PC-9 (cell line): ENCODE measurements at regions not wholly inside any gene's neighbourhood (a gene's known extent, or its start where the extent isn't known, plus 50 kb on each side); places are given as distances from the start of the nearest gene placed in this dataset.

ENCODE experiments used
- CTCF ChIP-seq: fragments of 200-600 bp; sonication (generic); conservative IDR thresholded peaks from 2 replicates; pipeline ENCODE4 v1.6.1; 2017; ENCODE audit warnings: mixed run types, antibody characterized with exemption, mild to moderate bottlenecking, moderate library complexity
- EZH2 ChIP-seq: fragments of 200-600 bp; sonication (generic); IDR thresholded peaks from 2 replicates; pipeline ENCODE4 v1.8.0; 2017; ENCODE audit warnings: antibody characterized with exemption, low read depth

- no peak for TF ChIP-seq CTCF
- no peak for TF ChIP-seq EZH2
Measured at GRCh38 chr6:4561773-4562400, 214.3 kb upstream of the CDYL start.
